ENCODE measurements at regions not wholly inside any gene's neighbourhood (a gene's known extent, or its start where the extent isn't known, plus 50 kb on each side); places are given as distances from the start of the nearest gene placed in this dataset.
"Not testable (repeated sequence)": the region's sequence is repeated elsewhere in the genome, so short reads cannot be mapped to it uniquely, and the experiment has no call there.

- H3K4me3 Mint-ChIP-seq (ENCODE audit: unreplicated experiment); H3K9me3 ChIP-seq; H3K36me3 ChIP-seq (ENCODE audit: control insufficient read depth, insufficient read depth, low read length); H3K27me3 ChIP-seq (replicated peaks; ENCODE audit: control insufficient read depth, insufficient read depth, low read length); H3K4me1 ChIP-seq; H3K27me3 Mint-ChIP-seq (ENCODE audit: insufficient read depth, unreplicated experiment); H3K27ac Mint-ChIP-seq (ENCODE audit: unreplicated experiment); H3K4me3 ChIP-seq (ENCODE audit: low read depth, low read length); CTCF ChIA-PET; BruUV-seq (replicated peaks); POLR2A ChIA-PET; H3K36me3 Mint-ChIP-seq (ENCODE audit: insufficient read depth, unreplicated experiment): not testable (repeated sequence)
- peak; percentile 26 to 38 for TF ChIP-seq CTCF (IDR thresholded peaks at IDR 0.05; ENCODE audit: insufficient read depth in 1 of 2, low read depth in 1 of 2, low read length in 1 of 2, severe bottlenecking in 1 of 2, unreplicated experiment in 1 of 2)
- intact Hi-C loops (cut with micrococcal nuclease; ENCODE audit: unreplicated experiment) = loop anchor here (5.0 kb wide), 1 partner anchor 1509 kb away; no protein-coding TSS in a partner anchor
- Mint-ChIP-seq H3K9me3 (ENCODE audit: unreplicated experiment) (peaks cover 53% of the 10 kb centered on the region), H3K4me1 (ENCODE audit: low read depth, unreplicated experiment) (peaks cover 14% of the 10 kb centered on the region)
- DNase-seq = peak; percentile 61 to 69
These were observed 1504.1 kb upstream of the DEFB115 start for GRCh38 chr20:29753426-29753746.

GRCh38 chr20:29753879-29754278 lies 1503.6 kb upstream of the DEFB115 start:
- H3K36me3 Mint-ChIP-seq (ENCODE audit: insufficient read depth, unreplicated experiment); BruUV-seq (replicated peaks): not testable (repeated sequence)

GRCh38 chr20:29755854-29756498 lies 1501.5 kb upstream of the DEFB115 start:
- H3K4me3 ChIP-seq (ENCODE audit: low read depth, low read length); BruUV-seq (replicated peaks); H3K4me3 Mint-ChIP-seq (ENCODE audit: unreplicated experiment); H3K4me1 ChIP-seq; H3K27ac Mint-ChIP-seq (ENCODE audit: unreplicated experiment); POLR2A ChIA-PET; H3K36me3 ChIP-seq (ENCODE audit: control insufficient read depth, insufficient read depth, low read length); H3K9me3 ChIP-seq; H3K27me3 Mint-ChIP-seq (ENCODE audit: insufficient read depth, unreplicated experiment); H3K27me3 ChIP-seq (replicated peaks; ENCODE audit: control insufficient read depth, insufficient read depth, low read length); CTCF ChIA-PET; DNase-seq; H3K36me3 Mint-ChIP-seq (ENCODE audit: insufficient read depth, unreplicated experiment); intact Hi-C loops (cut with micrococcal nuclease; ENCODE audit: unreplicated experiment): not testable (repeated sequence)
- Mint-ChIP-seq H3K9me3 (ENCODE audit: unreplicated experiment) (peaks cover 49% of the 10 kb centered on the region), H3K4me1 (ENCODE audit: low read depth, unreplicated experiment) (peaks cover 14% of the 10 kb centered on the region)

More at GRCh38 chr20:29753879-29754278, 1503.6 kb upstream of the DEFB115 start:
- CTCF ChIA-PET; POLR2A ChIA-PET; H3K27ac Mint-ChIP-seq (ENCODE audit: unreplicated experiment); H3K36me3 ChIP-seq (ENCODE audit: control insufficient read depth, insufficient read depth, low read length); H3K27me3 ChIP-seq (replicated peaks; ENCODE audit: control insufficient read depth, insufficient read depth, low read length); H3K4me1 ChIP-seq; DNase-seq; H3K4me3 ChIP-seq (ENCODE audit: low read depth, low read length); H3K9me3 ChIP-seq; H3K27me3 Mint-ChIP-seq (ENCODE audit: insufficient read depth, unreplicated experiment); H3K4me3 Mint-ChIP-seq (ENCODE audit: unreplicated experiment): not testable (repeated sequence)
- peaks cover 14% of the 10 kb centered on the region for H3K4me1 Mint-ChIP-seq (ENCODE audit: low read depth, unreplicated experiment)
- H3K9me3 Mint-ChIP-seq (ENCODE audit: unreplicated experiment) = peaks cover 53% of the 10 kb centered on the region
- intact Hi-C loops (cut with micrococcal nuclease; ENCODE audit: unreplicated experiment) = loop anchor here (5.0 kb wide), 1 partner anchor 1508 kb away; no protein-coding TSS in a partner anchor

- ChIA-PET CTCF (no interaction called here), POLR2A (no interaction called here)
- no peak overlapping the region for H3K4me3 ChIP-seq (ENCODE audit: low read depth, low read length)
- no peaks in the 10 kb centered on the region for H3K36me3 ChIP-seq (ENCODE audit: control insufficient read depth, insufficient read depth, low read length)
- no peaks in the 10 kb centered on the region for H3K27me3 ChIP-seq (replicated peaks; ENCODE audit: control insufficient read depth, insufficient read depth, low read length)
- Mint-ChIP-seq H3K9me3 (ENCODE audit: unreplicated experiment) (peaks cover 43% of the 10 kb centered on the region), H3K36me3 (ENCODE audit: insufficient read depth, unreplicated experiment) (no peaks in the 10 kb centered on the region), H3K27me3 (ENCODE audit: insufficient read depth, unreplicated experiment) (no peaks in the 10 kb centered on the region), H3K27ac (ENCODE audit: unreplicated experiment) (no peak overlapping the region), H3K4me1 (ENCODE audit: low read depth, unreplicated experiment) (peaks cover 7% of the 10 kb centered on the region), H3K4me3 (ENCODE audit: unreplicated experiment) (no peak overlapping the region)
- BruUV-seq (replicated peaks) = no TSS peak
- intact Hi-C loops (cut with micrococcal nuclease; ENCODE audit: unreplicated experiment) = no loop called here
- H3K4me1 ChIP-seq = no peaks in the 10 kb centered on the region
- TF ChIP-seq CTCF (IDR thresholded peaks at IDR 0.05; ENCODE audit: insufficient read depth in 1 of 2, low read depth in 1 of 2, low read length in 1 of 2, severe bottlenecking in 1 of 2, unreplicated experiment in 1 of 2) = no peak
- H3K9me3 ChIP-seq = peaks cover 14% of the 10 kb centered on the region
- DNase-seq = no peak
These were observed 1500.8 kb upstream of the DEFB115 start for GRCh38 chr20:29756664-29757063.

- peaks cover 14% of the 10 kb centered on the region for H3K9me3 ChIP-seq
- CTCF ChIA-PET = not testable (repeated sequence)
These were observed 1495.7 kb upstream of the DEFB115 start for GRCh38 chr20:29761621-29762385.

More at GRCh38 chr20:29761621-29762385, 1495.7 kb upstream of the DEFB115 start:
- intact Hi-C loops (cut with micrococcal nuclease; ENCODE audit: unreplicated experiment); H3K4me3 ChIP-seq (ENCODE audit: low read depth, low read length); H3K27me3 Mint-ChIP-seq (ENCODE audit: insufficient read depth, unreplicated experiment); POLR2A ChIA-PET; BruUV-seq (replicated peaks); H3K36me3 ChIP-seq (ENCODE audit: control insufficient read depth, insufficient read depth, low read length); H3K4me1 ChIP-seq; DNase-seq; H3K4me3 Mint-ChIP-seq (ENCODE audit: unreplicated experiment); H3K27me3 ChIP-seq (replicated peaks; ENCODE audit: control insufficient read depth, insufficient read depth, low read length); H3K4me1 Mint-ChIP-seq (ENCODE audit: low read depth, unreplicated experiment); H3K36me3 Mint-ChIP-seq (ENCODE audit: insufficient read depth, unreplicated experiment); H3K27ac Mint-ChIP-seq (ENCODE audit: unreplicated experiment): not testable (repeated sequence)
- H3K9me3 Mint-ChIP-seq (ENCODE audit: unreplicated experiment) = peaks cover 20% of the 10 kb centered on the region

Measured in Caco-2 (cell line).